GM19239 (cell line): ENCODE measurements at regions not wholly inside any gene's neighbourhood (a gene's known extent, or its start where the extent isn't known, plus 50 kb on each side); places are given as distances from the start of the nearest gene placed in this dataset.

Experiments used
- DNase-seq: peaks from one replicate; pipeline ENCODE4 v3.0.0; 2011; ENCODE audit warnings: low spot score; ENCODE audit not compliant: insufficient read length
- FAIRE-seq: peaks from 2 replicates; lab custom pipeline; 2011; peaks lifted over from hg19 to GRCh38; lab: Jason Lieb, UNC

DNA sequence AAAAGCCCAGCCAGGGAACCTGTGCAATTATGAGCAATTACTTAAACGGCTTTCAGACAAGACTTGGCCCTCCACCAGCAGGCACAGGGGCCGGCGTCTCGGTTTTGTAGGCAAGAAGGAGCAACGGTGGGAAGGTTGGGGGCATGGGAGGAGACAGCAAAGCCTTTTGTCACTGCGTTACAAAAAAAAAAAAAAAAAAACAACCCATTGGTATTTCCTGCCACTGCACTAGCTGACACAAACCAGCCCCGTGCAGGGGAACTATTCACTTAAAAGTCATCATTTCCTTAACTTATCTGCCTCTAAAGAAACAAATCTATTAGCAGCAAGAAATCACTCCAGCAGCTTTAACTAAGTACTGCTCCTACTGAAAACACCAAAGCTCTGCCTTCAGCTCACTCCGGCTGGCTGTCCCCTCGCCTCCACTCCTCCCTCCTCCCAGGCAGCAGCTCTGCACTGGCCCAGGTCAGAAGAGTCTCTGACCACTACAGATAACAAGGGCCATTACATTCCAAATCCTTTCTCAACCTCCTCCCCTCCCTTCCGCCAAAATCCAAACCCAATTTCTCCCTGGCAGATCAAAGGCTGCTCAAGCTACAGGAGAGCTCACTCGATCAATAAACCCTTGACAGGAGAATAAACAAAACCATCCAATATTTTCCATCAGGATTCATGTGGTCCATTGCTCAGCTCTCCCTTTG, 105.2 kb upstream of the CDKN3 start:
- DNase-seq (no peak), FAIRE-seq (no peak)

DNA sequence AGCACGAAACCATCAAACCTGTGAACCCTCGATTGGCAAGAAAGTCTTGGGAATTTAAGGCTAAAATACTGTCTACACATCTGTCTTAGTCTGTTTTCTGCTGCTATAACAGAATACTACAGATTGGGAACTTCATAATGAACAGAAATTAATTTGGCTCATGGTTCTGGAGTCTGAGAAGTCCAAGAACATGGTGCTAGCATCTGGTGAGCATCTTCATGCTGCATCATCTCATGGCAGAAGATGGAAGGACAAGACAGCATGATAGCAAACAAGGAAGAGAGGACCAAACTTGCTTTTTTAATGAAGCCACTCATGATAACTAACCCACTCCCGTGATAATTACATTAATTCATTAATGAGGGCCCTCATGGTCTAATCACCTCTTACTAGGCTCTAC, 102.0 kb upstream of the CDKN3 start:
- DNase-seq (no peak), FAIRE-seq (no peak)

DNA sequence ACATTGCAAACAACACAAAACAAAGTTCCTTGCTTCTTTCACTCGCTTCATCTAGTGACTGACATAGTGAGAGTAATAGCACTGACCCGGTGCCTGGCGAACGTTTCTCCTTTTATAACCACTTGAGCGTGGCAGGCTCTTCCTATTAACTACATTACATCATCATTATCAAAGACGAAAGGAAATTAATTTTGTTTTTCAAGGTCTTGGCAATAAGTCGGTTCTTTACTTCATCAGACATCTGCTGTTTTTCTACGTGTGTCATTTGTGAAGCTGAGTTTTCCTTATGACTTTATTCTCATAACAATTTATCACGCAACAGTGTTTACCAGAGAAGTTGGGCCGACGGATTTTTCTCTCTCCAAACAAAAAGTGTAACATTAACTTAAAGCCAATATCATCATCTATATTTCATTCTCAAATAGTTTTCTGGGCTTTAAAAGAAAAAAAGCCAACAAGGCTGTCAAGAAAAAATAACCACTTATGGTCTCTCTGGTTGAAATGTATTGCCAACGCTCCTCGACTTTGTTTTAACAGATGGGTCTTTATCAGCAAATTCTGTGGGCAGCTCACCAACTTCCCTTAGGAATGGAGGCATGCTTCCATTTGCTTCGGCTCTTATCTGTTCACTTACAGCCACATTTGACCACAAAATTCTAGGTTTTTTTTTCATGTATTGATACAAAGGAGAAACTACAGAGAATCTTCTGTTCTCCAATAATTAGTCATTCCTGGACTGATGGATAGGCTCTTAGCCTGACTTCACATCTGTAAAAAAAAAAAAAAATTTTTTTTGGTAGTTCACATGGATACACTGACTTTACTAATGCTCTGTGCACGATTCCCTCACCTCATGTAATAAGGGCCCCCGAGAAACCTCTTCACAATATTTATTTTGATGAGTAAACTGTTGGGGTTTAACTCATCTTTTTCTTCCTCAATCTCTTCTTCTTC, 97.1 kb upstream of the CDKN3 start:
- DNase-seq: no peak
- FAIRE-seq: no peak

DNA sequence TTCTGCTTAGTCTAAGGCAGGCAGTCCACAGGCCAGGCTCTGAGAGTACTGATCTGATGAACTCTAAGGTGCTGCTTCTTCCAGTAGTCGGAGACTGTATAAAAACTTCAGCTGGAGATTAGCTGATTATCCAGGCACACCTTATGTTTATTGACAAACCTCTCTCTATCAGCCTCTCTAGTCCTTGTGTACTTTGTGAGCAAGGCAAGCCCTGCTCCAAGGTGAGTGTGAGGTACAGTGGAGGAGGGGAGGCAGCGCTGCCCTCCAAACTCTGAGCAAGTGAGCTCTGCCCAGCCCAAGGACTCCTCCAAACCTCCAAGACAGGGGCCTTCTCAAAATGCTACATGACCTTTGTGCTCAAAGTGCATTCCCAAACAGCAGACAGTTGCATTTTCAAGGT, 95.9 kb upstream of the CDKN3 start:
- no peak for FAIRE-seq
- DNase-seq: no peak

DNA sequence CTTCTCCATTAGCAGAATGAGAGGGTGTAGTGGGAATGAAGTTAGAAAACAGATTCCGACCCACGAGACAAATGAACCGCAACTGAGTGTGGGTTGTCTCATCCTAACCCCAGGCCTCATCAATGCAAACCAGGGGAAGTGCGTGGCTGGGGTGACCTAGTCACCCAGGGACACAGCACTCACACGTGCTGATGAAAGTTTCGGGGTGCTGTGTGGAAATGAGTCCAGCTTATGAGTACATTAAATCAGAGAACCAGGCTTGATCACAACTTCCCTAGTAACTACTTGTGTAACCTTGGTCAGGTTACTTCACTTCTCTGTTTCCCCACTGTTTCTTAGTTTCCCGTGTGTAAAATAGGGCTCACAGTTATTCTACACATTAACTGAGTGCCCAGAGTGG, 95.4 kb upstream of the CDKN3 start:
- DNase-seq (no peak), FAIRE-seq (no peak)

DNA sequence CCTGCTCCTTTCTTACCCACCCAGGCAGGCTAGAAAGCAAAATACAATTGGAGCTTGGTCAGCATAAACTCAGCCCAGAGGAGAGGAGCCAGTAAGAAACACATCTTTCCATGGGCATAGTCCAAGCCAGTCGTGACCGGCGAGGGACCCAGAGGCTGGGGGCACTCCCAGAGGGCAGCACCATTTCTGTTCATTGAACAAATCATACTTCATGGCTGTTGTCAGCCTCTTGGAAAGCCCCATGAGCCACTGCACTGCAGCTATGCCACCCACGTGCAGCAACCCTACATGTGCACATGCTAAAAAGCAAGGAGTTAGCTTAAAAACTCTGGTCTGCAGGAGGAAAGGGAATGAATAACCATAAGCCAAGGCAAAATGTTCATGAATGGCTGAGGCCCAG, 90.0 kb upstream of the CDKN3 start:
- no peak for DNase-seq
- no peak for FAIRE-seq

DNA sequence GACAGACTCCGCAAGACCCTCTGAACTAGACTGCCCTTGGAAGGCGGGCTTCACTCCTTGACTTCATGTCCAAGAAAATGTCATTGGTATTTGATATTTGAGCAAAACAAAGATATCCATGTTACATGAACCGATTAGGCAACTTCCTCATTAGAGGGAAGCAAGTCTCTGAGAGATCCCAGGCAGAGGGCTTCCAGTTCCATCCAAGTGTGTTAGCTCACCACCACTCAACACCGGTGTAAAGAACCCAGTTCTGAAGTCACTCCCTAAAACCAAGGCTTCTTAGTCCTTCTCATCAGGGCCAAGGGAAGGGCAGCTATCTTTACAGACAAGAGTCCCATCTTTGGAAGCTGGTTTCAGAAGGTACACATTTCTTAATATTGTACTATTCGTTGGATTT, 87.2 kb upstream of the CDKN3 start:
- DNase-seq (no peak), FAIRE-seq (no peak)

DNA sequence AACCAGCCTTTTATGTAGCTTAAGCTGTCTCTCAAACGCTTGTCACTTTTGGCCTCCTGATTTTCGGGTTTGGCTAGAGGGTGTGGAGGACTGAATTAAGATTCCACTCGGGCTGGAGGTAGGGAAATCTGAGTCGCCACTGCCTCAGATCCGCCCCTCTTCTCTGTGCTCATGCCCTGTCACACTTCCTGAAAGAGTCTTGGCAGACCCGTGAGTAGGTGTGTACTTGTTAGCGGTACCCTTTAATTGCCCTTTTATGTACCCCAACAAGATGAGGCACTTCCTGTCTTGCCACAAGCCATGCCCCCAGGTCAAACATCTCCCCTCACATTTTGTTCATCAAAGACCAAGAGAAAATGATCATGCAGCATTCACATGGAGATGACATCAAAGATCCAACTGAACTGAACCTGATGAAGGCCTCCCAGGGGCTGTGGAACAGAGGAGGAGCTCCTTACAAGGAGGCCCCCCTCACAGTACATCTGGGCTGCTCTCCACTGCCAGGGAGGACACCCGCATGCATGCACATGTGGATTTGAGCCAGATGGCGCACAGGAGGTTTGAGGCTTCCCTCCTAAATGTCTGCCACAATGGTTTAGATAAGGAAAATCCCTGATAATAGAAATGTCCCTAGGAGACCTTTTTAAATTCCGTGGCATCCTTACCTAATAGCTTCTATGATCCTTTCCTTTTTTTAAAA, 86.5 kb upstream of the CDKN3 start:
- no peak for FAIRE-seq
- DNase-seq: no peak

DNA sequence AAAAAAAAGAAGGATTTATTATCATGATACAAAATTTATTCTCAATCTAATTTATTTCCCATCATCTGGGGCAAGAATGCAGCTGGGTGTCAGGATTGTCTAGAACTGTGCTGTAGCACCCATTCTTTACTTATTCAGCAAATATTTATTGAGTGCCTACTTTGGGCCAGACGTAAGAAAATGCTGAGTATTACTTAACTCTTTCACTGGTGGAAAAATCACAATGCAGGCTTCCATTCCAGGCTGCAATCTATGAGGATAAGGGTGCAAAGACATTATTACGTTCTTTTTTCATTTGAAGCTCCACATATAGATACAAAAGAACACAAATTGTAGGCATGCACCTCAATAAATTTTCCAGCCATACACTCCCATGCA, 86.0 kb upstream of the CDKN3 start:
- DNase-seq (no peak), FAIRE-seq (no peak)

DNA sequence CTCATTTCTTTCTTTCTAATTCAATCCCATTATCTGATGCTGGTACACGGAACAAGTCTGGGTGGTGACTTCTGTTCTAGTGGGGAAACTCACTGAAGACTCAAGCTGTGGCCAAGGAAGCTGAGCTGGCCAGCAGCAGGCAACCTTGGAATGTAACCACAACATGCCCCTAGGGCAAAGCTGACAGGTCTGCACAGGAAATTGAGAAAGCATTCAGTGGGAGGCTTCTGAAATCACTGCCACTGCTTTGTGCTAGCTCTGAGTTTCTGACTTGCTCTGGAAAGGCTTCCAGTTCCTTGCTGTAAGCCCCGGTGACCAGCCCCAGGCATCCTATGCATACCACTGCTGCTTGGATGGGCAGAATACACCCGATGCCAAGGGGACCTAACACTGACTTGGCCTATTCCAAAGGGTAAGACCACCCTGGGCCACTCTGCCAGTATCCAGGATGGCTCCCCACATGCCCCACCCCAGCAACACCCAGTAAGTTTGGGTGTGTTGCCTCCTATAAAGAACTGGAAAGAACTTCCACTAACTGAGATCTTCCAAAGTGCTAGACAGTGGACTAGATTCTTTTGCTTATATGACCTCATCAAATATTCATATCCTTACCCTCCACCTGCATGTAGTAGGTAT, 84.5 kb upstream of the CDKN3 start:
- DNase-seq (no peak), FAIRE-seq (no peak)

DNA sequence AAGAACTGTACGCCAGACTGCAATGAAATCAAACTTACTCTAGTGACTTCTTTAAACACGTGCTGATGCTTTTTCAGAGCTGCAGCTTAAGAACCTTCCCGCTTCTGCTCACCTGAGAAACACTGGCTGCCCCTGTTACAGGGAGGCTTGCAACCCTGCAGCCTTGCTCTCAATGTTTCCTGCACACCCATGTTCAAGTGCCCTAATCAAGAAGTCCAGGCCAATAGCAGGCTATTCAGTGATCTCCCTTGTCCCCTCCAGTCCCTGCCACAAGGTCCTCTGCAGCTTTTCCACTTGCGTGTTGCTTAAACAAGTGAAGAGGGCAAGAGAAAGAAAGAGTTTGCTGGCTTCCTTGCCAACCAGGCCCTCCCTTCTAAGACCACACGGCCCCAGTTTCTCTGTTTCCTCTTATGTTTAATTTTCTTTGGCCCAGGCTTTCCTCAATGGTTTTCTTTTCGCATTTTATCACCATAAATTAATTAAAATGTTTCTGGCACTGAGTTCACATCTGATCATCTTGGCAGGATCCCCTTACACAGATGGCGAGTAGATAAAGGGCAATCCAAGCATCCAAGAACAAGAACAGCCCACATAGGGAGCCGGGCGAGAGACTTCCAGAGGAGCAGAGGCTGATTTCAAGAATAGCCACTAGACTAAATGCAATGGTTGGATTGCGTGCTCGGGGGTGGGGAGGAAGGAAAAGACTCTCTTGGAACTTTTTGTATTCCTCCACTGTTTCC, 82.3 kb upstream of the CDKN3 start:
- DNase-seq (no peak), FAIRE-seq (no peak)

DNA sequence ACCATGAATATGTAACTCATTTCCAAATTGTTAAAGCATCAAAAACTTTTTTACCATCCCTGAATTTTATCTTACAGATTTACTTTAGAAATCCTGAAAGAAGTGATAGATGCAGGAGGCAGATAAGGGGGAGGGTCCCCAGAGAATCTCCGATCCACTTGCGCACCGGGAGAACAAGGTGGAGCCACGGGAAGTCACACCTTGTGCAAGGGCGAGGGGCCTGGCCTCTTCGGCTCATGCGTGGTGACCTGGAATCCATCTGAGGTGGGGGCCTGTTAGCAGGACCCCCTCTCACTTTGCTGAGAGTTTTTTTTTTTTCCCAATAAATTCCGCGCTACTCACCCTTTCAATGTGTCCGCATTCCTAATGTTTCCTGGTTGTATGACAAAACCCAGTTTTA, 80.2 kb upstream of the CDKN3 start:
- DNase-seq: no peak
- FAIRE-seq: no peak

DNA sequence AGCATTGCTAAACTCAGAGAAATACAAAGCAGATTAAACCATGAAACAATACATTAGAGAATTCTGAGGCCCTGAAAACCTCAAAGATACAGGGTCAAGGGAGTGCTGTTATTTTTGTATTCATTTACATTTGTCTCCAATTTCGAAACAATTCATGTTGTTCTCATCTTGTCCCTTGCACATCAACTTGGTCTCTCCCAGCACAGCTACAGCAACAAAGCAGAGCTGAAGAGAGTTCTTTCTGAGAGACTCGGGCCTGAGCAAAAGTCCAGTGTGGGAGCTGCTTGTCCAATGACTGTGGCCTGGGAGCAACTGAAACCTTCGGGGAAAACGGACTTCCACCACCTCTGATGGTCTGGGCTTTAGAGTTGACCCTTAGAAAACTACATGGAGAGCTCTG, 79.4 kb upstream of the CDKN3 start:
- FAIRE-seq: no peak
- DNase-seq: no peak

DNA sequence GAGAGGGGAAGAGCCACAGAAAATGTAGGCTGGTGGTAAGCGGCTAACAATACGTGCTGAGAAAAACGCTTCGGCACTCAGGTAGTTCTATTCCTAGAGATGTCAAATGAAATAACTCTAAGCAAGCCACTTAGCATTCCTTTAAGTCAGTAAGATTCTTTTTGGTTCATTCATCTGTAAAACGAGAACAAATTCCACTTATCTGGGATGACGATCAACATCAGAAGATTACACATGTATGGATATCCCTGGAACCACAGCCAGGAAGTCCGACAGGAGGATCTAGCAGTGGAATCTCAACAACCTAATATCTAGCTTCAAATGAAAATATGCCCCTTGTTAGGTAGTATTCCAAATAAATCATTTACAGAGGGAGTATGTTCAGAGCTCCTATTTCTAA, 74.6 kb upstream of the CDKN3 start:
- no peak for DNase-seq
- FAIRE-seq: no peak

DNA sequence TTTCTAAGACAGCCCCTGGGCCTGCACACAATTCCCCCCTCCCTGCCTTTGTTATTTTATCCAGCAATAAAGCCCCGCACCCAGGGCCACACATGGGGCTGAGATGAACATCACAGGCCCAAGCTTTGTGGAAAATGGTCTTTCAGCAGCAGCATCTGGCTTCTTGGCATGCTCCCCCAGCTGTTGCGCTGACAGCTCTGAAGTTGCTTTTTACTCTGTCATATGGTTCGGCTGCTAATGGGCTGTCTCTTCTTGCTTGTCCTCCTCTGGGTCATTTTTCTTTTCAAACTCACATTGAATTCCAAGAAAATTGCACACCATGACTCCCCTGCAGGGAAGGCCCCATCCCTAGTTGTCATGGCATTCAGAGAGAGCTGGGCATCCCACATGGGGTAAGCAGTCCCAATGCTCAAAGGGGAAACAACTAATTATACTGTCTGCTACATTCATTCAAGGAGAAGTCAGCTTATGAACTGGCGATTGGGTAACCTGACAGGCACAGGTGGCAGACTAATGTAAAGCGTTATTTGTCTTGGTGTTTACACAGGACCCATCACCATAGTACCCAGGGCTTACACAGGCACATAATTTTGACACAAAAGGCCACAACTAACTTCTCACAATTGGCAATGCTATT, 74.0 kb upstream of the CDKN3 start:
- DNase-seq: no peak
- no peak for FAIRE-seq

DNA sequence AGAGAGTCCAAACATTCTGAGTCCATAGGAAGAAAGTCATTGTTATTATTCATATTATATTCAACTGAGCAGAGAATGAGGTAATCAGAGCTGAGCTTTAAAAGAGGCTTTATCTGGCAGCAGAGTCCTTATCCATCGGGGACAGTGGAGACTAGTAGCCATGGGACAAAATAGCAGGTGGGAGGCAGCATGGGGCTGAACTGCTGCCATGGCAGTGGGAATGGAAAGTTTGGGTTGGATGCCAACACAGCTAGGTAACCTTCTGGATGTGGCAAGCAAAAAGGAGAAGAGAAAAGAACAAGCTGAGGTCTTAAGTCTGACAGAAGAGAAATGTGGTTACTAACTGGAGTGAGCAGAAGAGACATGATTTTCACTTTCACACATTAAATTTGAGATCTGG, 71.0 kb upstream of the CDKN3 start:
- FAIRE-seq: no peak

DNA sequence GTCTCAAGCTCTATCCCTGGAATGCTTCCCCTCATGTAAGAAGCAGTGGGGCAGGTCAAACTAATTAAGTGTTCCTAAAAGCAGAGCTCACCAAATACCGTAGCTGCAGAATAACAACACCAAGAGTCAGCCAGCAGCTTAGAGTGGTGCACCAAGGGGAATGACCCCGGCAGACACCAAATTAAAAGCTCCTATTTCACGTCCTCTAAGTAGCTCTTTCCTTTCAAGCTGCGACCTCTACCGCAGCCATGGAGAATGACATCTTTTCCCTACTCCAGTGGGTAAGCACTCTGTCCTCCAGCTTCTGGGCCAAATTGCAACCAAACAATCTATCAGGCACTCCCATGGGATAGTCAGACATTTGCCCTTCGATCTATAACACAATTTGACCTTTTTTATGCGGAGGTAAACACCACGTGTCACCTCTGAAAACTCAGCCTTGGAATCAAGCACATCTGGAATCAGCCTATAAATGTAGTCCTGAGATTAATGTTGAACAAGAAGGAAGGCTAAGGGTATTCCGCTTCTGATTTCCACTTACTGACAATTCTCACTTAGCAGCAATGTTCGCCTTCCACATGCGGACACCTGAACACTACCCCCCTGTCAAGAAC, 67.6 kb upstream of the CDKN3 start:
- DNase-seq (peak; percentile 28), FAIRE-seq (no peak)

More for the DNA sequence above, 71.0 kb upstream of the CDKN3 start:
- no peak for DNase-seq

DNA sequence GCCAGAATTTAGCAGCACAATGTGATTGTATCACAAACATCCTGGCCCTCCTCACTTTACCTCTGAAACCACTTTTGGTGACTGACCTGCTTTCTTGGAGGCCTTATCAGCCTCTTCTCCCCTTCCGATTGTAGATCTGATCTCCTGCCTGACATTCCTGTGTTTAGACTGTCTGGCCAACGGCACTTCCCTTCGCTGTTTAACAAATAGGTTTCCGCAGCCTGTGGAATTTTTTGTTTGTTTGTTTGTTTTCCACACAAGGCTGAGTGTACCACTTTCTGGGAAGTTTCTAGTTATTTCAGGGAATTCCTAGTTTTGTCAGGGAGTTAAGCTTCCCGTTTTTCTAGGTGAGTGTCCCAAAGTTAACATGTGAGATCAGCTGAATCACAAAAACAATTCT, 65.9 kb upstream of the CDKN3 start:
- no peak for FAIRE-seq
- DNase-seq: no peak

DNA sequence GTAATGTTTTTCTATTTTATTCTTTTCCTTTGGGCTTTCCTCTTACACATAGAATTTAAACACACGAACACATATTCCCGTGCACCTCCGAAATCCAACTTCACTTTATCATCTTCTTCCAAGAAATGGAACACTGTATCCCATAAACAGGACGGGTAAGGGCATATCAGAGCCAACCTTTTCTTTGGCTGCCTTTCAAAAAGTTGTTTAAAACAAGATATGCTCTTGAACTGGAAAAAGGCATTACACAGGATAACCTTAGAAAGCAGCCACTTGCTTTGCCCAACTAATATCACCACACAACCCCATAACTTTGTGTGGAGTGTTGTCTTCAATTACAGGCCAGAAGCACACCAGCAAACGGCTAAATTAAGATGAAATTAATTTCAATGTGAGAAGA, 65.3 kb upstream of the CDKN3 start:
- FAIRE-seq (no peak), DNase-seq (no peak)
